Suppressor macrophage (primary cell): ENCODE measurements at regions not wholly inside any gene's neighbourhood (a gene's known extent, or its start where the extent isn't known, plus 50 kb on each side); places are given as distances from the start of the nearest gene placed in this dataset.

Source experiments
- DNase-seq, 4 experiments: peaks; one replicate each; pipeline ENCODE4 v3.0.0-alpha.2; 2020 to 2022

DNA sequence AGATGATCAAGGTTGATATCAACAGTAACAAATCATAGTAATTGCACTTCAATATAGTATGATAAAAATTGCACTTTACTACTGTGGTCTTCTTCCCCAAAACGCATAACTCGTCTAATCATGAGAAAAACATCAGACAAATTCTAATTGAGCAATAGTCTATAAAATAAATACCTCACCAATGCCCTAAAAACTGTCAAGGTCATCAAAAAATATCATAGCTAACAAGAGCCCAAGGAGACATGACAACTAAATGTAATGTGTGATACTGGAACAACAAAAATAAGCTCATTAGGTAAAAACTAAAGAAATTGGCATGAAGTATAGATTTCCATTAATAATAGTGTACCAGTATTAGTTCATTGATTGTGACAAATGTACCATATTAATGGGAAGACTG, 85.6 kb upstream of the LRRC3B start:
- DNase-seq = no peak

DNA sequence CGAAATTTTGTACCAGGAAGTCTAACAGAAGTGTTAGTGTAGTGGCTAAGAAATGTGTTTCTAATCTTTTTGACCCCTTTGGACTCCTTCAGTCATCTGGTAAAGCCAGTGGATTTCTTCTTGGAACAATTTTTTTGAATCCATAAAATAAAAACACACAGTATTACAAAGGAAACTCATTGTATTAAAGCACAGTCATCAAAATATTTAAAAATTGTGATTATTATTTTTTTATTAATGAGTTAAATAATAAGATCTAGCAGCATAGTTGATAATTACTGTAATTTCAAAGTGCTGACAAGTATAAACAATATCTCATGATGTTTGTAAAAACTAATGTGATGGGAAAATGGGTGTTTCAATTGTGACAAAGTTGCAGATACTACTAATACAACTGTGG, 72.2 kb upstream of the LRRC3B start:
- no peak for DNase-seq

DNA sequence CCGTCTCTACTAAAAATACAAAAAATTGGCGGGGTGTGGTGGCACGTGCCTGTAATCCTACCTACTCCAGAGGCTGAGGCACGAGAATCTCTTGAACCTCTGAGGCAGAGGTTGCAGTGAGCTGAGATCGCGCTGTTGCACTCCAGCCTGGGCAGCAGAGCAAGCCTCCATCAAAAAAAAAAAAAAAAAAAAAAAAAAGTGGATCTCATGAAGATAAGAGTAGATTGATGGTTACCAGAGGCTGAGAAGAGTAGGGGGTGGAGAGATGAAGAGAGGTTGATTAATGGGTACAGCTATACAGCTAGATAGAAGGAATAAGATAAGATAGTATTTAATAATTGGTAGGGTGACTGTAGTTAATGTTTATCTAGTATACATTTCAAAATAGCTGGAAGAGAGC, 65.9 kb upstream of the LRRC3B start:
- DNase-seq = no peak

DNA sequence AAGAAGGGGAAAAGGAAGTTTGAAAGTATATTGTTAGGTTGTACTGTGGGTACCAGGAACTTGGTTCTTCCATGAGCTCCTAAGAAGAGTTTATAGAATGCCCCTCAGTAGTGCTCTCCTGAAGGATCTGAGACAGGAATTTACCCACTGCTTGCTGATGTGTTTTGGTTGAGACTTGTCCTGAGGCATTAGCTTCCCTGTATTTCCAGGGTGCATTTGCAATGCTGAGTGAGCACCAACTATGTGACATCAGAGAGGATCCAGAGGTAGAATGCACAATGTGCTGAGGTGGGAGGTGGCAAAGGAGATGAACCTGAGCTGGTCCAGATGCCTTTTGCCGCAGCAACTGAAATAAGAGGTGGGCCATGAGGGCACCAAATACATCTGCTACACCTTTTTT, 64.3 kb upstream of the LRRC3B start:
- no peak for DNase-seq

DNA sequence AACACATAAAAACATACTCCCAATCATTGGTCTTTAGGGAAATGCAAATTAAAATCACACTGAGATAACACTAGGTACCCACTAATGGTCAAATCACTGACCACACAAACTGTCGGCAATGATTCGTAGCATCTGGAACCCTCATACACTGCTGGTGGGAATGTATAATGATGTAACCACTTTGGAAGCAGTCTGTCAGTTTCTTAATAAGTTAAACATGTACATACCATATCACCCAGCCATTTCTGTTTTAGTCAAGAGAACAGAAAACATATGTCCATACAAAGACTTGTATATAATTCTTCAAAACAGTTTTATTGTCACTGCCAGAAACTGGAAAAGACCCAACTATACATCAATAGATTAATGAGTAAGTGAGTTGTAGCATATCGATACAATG, 63.3 kb upstream of the LRRC3B start:
- DNase-seq = no peak

DNA sequence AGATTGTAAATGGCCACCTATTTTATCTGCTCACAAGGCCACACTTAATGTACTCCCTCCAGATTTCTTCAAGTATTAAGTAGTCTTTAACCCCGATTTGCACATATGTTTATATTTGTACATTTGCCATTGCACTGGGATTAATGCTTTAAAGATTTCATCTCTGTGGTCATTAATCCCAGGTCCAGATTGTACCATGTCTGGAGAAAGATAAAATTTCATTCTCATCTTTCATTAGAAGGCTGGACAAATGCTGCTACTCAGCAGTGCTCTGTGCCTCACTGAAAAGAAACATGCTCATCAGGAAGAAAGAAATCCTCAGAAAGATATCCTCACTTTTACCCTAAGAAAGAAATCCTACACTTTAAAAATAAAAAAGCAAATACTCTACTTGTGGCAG, 62.5 kb upstream of the LRRC3B start:
- DNase-seq = no peak

DNA sequence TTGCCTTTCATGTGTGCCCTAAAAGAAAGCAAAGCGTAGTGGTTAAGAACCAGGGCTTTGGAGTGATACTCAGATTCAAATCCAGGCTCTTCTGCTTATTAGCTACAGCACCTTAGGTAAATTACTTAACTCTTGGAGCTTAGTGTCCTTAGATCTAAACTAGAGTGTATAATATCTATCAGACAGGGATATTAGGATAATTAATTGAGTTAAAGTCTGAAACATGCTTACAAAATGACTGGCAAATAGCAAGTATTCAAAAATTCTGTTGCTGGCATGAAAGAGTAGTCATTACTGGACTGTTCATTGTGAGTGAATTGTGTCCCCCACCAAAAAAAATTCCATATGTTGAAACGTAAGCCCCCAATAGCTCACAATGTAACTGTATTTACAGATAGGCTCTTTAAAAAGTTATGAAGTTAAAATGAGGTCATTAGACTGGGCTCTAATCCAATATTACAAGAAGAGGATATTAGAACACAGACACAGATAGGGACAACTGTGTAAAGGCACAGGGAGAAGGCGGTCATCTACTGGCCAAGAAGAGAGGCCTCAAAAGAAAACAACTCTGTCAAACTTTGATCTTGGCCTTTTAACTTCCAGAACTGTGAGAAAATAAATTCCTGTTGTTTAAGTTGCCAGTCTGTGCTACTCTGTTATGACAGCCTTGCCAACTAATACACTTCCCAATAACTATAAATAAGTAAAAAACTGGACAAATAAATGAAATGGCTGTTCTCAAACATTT, 60.4 kb upstream of the LRRC3B start:
- DNase-seq = no peak
